ENCODE measurements at regions not wholly inside any gene's neighbourhood (a gene's known extent, or its start where the extent isn't known, plus 50 kb on each side); places are given as distances from the start of the nearest gene placed in this dataset.

DNA sequence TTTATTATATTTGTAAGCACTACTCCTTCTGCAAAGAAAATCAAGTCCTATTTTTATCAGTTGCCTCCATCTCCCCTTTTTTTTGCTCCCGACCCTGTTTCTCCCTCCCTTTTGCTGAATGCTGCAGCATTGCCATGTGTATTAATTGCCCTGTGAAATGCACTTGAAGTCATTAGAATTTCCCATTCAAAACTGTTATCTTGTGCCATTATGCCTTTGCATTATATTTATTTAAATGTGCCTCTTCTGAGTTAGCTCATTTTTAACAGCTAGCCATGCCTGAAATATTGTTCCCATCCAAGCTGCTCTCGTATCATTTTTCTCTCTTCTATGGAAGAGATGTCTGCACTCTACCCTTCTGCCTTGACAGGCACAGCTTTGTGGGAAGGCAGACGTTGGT is 404.0 kb upstream of the PLXNA2 start:
- DNase-seq = no peak

DNA sequence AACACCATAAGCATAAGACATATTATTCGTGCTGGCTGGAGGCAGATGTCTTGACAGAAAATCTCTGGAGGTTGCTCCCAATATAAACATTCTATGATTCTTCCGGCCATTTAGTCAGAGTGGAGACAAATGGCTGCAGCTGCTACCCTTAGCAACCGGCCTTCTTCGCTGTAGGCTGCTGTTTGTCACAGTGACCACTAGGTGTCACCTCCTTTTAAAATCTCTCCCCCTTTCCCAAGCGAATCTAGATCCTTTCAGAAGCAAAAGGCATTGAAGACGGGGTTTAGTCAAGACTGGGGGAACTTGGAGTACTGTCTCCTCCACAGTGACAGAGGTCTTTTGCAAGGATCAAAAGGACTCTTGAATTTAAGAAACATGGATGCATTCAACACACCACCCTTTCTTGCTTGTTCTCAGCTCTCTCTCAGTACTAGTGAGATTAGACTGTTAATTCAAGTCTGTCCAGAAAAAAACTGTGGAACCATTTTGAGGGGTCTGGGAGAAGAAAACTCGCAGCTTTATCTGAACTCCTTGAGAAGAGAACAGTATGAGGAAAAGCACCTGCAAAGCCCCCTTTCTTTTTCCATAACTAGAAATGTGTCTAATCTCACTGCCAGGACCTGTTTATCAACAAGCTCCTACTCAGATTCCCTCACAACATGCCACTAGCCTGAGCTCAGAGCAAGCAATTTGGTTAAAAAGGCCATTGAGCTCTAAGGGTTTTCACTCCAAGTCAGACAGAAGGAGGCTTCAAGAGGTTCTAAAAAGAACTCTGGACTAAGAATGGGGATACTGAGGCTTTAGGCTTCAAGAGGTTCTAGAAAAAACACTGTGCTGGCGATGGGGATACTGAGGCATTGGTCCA is 408.3 kb upstream of the PLXNA2 start:
- peak; percentile 65 for DNase-seq

DNA sequence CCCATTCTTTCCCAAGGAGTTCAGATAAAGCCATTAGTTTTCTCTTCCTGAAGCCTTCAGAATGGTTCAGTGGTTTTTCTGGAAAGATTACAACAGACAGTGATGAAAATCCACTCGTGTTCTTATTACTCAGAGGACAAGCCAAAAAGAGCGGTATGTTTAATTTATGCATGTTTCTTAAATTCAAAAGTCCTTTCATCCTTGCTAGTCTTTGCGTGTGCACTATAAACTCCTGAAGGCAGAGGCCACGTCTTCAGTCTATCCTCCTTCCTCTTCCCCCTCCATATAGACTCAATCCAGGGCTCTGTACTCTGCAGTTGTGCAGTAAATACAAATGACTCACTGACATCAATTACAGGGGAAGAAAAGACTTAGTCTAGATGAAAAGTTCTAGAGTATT is 409.2 kb upstream of the PLXNA2 start:
- DNase-seq = no peak

DNA sequence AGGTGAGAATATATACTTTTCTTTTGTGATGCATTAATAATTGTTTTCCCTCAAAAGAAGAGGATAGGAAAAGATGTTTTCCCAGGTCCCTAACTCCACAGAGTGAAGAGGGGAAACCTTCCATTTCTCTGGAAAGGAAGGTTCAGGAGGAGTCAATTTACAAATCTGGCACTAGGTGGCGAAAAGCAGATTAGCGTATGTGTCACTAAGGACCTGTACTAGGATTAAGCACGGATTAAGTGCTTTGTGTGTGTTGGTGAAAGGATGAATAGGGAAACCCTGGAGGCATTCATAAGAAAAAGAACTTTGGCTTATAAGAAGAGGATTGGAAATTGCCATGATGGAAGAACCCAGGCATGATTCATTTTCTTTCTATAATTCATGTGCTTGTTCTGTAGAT is 410.1 kb upstream of the PLXNA2 start:
- DNase-seq = no peak

DNA sequence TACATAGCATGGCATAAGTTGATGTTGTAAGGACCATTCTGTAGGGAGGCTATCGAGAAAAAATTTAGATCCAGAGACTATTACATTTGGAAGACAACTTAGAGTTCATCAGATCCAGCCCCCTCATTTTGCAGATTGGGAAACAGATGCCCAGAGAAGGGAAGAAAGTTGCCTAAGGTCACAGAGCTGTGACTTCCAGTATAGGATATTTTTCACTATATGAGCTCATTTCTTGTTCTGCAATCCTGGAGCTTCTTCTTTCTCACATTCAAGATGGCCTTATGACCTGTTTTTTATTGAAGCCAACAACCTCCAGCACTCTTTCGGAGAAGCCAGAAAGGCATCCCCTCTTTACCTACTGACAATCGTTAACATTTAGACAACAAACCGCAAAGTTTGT is 421.8 kb upstream of the PLXNA2 start:
- no peak for DNase-seq

DNA sequence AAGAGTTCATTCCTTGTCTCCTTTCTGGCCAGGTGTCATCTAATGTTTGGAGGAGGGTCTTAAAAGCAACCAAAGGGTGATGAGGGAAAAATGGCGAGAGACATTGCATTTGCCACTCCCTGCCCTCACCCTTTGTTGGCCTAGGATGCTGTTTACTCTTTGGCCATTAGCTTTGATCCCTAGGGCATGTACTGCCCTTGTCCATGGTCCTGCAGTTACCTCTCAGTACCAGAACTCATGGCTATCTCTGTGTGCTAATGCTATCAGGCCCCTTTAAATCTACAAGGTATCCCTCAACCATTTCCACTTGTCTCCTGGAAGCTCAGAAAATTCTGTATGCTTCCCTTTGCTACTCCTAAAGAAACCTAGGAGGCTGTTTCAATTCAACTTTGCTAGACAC is 424.8 kb upstream of the PLXNA2 start:
- no peak for DNase-seq

DNA sequence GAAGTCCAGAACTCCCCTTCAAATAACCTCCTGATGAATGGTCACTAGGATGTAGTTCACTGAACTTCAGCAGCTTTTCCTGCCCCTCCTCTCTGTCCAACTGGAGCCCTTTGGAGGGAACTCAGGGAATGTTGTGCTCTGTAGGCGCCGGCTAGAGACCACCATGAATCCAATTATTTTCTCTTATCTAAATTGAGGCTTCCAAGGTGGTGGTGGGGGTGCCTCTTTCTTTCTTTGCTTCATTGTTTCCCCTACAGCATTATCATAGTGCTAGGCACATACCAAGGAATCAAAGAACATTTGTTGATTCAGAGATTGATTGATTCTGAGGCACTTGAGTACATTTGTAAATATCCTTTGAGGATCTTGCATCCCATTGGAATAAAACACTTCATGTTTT is 426.6 kb upstream of the PLXNA2 start:
- no peak for DNase-seq

DNA sequence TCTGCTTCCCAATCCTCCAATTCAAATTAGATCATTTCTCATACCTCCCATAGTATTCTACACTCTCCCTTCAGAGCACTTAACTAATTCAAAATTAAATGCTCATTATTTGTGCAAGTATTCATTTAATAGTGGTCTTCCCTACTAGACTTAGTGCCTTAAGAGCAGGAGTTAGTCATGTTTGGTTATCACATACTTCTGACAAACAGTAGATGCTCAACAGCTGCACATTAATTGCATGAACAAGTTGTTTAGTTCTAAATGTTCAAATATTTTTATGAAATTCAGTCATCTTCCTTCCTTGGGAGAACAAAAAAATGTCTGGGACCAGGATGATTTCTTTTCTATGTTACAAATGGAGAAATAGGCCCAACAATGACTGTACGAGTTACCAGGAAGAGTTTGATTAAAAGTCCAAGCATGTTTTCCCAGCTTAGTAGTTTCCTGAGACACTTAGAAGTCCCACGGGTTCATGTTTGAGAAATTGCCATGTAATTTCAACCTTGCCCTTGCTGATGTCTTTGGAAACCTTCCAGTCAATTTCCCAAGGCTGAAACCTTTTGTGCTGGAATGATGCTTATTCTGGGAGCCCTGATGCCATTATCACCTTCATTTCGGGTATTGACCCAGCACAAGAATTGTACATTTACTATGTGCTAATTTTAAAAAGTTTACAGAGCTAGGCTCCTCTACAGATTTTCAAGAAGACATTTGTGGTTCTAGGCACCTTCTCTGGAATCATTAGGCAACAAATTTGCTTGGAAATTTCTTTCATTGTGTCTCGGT is 437.9 kb upstream of the PLXNA2 start:
- no peak for DNase-seq

DNA sequence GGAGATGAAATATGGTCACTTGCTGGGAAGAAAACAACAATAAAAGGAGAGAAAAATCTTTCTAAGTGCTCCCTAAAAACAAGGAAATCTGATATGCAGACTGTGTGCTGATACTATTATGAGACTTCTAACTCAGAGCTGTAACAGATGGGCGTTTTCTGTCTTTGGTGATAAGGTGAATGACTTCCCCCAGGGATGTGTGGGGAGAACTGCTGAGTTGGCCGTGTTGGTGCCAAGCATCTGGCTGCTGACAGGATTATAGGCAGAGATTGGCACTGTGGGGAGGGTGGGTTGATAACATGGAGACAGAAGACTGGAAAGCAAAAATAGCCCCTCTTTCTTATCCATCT is 438.5 kb upstream of the PLXNA2 start:
- DNase-seq = no peak

DNA sequence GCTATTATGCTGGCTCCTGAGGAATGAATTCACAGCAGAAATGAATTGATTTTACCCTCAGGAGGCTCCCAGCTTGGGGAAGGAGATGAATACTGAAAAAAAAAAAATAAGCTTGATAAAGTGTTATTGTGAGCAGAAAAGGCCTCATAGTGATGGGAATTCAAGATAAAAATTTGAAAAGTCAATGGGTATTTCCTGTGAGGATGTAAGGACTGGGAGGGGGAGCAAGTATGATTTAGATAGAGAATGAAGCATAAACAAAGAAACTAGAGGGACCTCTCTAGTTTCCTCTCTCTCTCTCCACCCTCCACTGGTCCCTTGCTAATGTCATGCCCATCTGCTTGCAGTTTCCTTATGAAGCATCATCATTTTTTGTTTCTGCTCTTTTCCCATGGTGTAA is 439.0 kb upstream of the PLXNA2 start:
- no peak for DNase-seq

DNA sequence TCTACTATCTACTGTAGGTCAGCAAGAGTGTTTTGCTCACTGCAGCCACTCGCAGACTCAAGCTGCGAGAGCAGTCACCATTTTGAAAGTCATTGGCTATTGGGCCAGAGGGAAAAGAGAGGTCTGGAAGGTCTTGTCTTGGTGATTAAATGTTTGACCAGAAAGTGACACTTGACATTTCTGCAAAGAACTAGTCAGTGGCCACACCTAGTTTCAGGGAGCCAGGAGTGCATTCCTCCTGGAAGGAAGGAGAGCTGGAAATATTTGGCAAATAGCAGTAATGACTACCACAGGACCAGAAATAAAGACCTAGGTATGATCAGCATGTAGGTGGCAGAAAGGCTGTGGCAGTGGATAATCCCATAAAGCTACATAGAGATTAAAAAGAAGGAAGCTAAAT is 440.0 kb upstream of the PLXNA2 start:
- DNase-seq = no peak

DNA sequence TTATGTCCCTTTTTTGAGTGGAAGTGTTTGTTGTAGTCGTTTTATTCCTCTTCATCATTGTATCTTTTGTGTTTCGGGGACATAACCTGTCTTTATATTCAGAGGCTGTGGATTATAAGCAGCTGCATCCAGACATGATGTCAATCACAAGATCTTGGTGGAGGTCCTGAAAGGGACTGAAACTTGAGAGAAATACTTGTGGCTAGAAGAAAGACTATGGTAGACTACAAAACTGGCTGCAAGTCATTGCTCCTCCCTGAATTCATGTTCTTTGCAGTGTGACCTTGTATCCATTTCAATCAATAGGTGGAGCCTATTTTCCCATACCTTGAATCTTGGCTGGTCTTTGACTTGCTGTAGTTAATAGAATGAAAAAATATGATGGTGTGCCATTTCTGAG is 442.4 kb upstream of the PLXNA2 start:
- no peak for DNase-seq

DNA sequence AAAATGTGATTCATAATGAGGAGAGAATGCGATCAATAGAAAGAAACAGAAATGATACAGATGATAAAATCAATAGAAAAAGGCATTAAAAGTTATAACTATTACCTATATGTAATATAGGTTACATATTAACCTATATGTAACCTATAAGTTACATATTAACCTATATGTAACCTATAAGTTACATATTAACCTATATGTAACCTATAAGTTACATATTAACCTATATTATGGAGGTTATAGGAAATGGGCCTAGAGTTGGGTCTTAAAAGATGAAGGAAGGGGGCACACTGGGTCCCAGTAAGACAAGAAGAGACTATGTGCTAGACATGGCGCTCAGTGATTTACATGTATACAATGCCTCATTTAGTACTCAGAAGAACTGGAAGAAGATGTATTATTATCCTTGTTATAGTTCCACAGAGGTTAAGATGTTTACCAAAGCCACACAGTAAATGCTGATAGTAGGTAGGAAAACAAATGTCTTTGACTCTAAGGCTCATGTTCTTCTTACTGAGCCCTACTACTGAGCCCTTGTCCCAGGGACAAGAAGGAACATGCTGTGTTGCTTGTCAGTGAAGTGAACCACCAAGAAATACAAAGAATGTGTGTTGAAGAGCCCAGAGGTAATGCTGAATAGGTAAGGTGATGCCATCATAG is 444.6 kb upstream of the PLXNA2 start:
- DNase-seq = no peak

DNA sequence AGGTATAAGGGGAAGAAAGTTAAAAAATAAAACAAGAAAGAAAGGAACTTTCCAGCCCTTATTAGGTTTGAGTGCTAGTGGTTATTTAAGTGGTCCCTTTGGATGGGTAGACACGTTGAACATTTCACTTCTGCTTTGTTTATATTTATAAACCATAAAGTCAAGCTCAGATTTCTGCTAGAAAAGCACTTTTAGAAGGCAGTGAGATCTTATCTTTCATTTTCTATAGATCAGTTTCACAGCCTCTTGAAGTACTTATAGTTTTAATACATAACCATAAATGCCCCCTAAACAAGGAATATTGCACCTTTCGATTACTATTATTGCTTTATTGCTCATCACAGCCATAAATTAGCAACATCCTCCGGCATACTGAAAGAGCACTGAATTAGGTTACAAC is 446.8 kb upstream of the PLXNA2 start:
- DNase-seq = no peak

DNA sequence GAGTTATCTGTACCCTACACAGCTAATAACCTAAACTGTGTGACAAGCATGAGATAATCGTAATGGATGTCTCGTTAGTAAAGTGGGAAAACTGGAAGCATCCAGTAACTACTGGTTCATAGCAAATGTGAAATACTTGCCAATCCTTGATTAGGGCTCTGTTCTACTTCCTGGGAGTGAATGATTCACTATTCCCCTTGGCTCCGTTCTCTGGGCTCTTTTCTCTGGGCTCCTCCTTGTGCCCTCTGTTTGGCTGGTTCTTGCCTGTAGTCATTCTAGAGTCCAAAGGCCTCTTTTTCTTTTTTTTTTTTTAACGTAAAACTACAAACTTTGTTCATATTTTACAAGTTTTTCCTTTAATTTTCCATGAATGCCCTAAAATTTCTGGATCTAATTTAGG is 465.8 kb upstream of the PLXNA2 start:
- no peak for DNase-seq

DNA sequence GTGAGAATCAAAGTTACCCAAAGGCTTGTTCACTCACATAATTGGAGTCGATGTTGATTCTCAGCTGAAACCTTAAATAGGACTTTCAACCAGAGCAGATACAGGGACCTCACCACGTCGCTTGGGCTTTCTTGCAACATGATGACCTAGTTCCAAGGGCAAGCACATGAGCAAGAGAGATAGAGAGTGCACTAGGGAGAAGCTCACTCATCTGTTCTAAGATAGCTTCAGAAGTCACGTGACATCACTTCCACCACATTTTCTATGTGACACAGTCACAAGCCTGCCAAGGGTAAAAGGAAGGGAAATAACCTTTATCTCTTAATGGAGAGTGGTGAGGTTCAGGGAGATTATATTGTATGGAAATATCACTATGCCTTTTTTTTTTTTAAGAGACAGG is 470.1 kb upstream of the PLXNA2 start:
- no peak for DNase-seq

DNA sequence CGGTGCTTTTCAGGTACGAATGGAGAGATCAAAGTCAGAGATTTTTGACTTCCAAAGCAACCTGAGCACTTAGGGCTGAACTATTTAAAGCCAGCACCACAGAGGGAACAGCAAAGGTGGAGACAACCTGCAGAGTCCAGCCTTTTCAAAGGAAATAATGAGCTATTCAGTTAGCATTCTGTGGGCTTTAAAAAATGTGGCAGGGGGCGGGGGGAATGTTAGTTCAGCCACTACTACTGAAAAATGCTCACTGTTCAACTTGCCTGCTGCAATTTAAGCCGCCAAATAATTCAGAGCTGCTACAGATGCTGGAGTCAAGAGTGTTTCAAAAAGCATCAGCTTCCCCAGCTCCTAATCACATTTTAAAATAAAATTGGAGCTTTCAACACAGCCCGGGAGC is 473.3 kb upstream of the PLXNA2 start:
- no peak for DNase-seq

DNA sequence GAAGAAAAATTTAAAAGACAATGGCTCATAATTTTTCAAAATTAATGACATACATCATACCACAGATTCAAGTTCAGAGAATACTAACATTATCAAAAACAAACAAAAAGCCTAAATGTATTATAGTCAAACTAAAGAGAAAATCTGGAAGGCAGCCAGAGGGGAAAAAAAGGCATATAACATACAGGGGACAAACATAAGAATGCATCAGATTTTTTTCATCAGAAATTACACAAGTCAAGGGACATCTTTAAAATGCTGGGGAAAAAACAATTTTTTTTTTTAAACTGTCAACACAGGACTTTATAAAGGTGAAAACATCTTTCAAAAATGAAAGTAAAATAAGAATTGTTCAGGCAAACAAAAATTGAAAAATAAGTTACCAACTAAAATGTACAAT is 478.4 kb upstream of the PLXNA2 start:
- no peak for DNase-seq

DNA sequence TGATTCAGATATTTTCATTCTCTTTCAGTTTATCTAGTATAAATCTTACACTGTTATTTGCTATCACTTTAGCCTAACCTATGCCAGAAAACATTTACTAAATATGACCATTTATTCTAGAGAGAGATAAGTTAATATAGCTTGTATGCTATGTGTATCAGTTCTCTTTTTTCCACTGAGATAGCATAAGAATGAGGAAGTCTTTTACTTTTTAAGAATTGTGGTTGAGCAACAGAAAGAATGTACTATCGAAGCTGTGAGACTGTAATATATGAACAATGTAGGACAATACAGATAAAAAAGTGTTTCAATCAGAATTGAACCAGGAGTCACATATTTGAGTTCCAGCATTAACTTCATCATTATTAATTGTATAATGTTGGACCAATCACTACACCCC is 479.9 kb upstream of the PLXNA2 start:
- no peak for DNase-seq

DNA sequence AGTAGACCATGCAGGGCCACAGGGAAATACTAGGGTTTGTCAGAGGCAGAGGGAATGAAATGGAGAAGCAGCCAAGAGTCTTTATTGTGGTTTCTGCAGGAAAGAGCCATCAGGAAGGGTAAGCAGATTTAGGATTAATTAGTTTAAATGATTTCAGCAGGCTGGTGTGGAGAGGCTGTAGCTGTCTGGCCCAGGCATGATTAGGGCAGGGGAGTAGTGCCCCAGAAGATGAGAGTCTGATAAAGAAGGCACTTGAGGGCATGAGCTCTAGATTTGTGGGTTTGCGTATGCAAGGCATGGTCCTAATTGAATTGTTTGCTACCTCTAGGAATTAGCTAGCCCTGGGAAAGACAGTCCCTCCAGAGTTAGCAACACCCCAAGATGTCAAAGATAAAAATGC is 484.6 kb upstream of the PLXNA2 start:
- no peak for DNase-seq

DNA sequence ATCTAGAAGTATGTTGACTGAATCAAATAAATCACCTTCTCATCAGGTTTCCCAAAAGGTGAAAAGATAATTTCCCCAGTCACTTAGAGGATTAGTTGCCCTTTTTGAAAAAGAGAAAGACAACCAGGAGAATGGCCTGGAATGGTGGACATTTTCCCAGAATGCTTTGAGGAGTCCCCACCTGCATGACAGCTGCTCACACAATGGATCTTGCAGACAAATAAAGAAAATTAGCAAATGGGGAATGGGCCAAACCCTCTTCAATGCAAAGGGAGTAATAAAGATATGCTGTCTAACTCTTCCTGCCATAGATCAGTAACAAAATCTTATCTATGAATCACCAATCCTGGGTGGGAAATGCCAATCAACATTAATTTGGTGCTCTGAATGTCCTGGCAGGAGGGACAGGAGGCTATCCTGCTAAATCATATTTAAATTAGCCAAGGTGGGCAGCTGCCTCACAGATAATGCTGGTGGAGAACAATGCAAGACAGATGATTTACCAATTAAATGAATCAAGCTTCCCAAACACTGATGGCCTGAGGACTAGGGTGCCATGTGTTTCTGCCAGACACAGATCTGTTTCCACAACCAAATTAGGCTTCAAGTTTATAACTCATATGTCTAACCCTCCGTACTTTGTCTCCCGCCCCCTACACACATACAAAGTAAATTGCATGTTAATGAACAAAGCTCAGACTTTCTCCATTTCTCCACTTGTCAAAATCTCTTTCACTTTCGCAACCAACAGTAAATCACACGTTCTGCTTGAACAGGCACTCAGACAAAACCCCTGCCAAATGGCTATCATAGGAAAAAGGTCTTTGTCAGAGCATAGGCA is 488.0 kb upstream of the PLXNA2 start:
- DNase-seq = no peak

DNA sequence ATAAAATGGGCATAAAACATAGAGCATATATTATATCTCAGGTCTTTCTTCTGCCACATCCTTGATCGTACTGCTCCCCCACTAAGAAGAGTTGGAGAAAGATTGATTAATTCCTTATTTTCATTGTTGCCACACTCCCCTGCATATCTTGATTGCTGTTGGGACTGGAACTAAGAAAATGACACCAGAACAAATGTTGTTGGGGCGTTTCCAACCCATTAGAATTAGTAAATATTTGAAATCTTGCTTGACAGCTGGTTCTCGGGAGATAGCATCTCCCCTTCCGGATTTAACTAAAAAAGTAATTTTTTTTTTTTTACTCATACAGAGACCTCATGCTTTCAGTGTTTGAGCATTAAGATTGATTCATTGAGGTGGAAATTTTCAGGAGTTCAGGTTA is 493.0 kb upstream of the PLXNA2 start:
- DNase-seq = no peak

DNA sequence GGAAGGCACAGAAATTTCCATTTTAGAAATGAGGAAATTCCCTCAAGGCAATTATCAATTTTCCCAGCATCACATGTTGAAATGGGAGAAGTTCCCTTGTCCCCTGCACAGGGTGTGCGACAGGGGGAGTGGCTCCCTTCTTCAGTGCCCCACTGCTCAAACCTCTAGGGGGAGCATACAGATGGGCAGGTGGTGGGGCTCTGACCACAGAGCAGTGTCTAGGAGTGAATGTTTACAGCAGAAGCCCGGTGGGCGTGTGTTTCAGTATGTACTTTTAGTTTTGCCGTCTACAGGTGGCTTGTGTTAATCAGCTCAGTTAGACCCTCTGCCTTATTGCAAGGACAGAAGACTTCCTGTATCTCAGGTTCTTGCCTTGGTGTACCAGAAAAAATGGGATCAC is 493.7 kb upstream of the PLXNA2 start:
- DNase-seq = no peak

Measured in right hindlimb (tissue), 1 donor.